K562 (cell line): ENCODE measurements at regions not wholly inside any gene's neighbourhood (a gene's known extent, or its start where the extent isn't known, plus 50 kb on each side); places are given as distances from the start of the nearest gene placed in this dataset.

Source experiments
- ATAC-seq: fragments of 200-7000 bp; cut with Tn5 transposase; 3 replicates; pipeline ENCODE4 v1.9.1; 2020; ENCODE audit warnings: moderate library complexity
- BruUV-seq: library from RNA; stranded (reverse); fragments of 400-500 nt; replicated peaks from 2 replicates; lab custom pipeline; 2021; lab: Mats Ljungman, UMichigan
- CTCF ChIA-PET: fragments of 300-600 bp; formaldehyde crosslinking; extraction: SDS; loops from one replicate; lab custom pipeline; 2021; ENCODE audit warnings: low intra/inter-chr PET ratio; lab: Yijun Ruan, JAX
- POLR2A ChIA-PET: fragments of 300-600, 350-650 bp; sonication (Branson Sonifier 250); formaldehyde crosslinking; extraction: SDS; loops from one replicate; lab custom pipeline; 2021; ENCODE audit warnings: antibody characterized with exemption, inconsistent platforms; lab: Yijun Ruan, JAX
- DNase-seq, 4 experiments: peaks; one replicate each; pipeline versions ENCODE4 v3.0.0 to v3.0.0-alpha.2; 2011 to 2018; ENCODE audit warnings: low spot score in 3 of 4, mixed read lengths in 3 of 4; ENCODE audit errors: extremely low read depth in 1 of 4
- FAIRE-seq: peaks from 2 replicates; lab custom pipeline; 2011; peaks lifted over from hg19 to GRCh38; lab: Jason Lieb, UNC
- H2AFZ ChIP-seq: 2 replicates; pipeline ENCODE4 v1.6.0; 2011; ENCODE audit warnings: low read depth, low read length, control low read depth, inconsistent platforms
- H3K27ac ChIP-seq: fragments of 200-600 bp; 3 replicates; pipeline ENCODE4 v1.8.0; 2011; ENCODE audit warnings: low read depth, mild to moderate bottlenecking, control low read depth, inconsistent platforms, low read length, moderate library complexity, mixed read lengths; ENCODE audit errors: extremely low read depth
- H3K27me3 ChIP-seq, 2 experiments: fragments of 300-600 bp in 1 of 2; 2 replicates in 1 of 2; 3 replicates in 1 of 2; pipeline versions ENCODE4 v1.6.0 to v1.8.0; 2011; ENCODE audit warnings: inconsistent platforms in 2 of 2, low read length in 2 of 2, mild to moderate bottlenecking in 1 of 2, mixed read lengths in 1 of 2, moderate library complexity in 1 of 2; ENCODE audit not compliant: control insufficient read depth in 2 of 2, insufficient read depth in 2 of 2
- H3K36me3 ChIP-seq: fragments of 300-600 bp; 3 replicates; pipeline ENCODE4 v1.8.0; 2011; ENCODE audit warnings: mild to moderate bottlenecking, low read length, inconsistent platforms; ENCODE audit not compliant: control insufficient read depth, insufficient read depth
- H3K4me1 ChIP-seq, 2 experiments: fragments of 200-600 bp in 1 of 2; replicated peaks in 1 of 2; 2 replicates in 1 of 2; 3 replicates in 1 of 2; pipeline versions ENCODE4 v1.5.1 to v1.8.0; 2011; ENCODE audit warnings: inconsistent platforms in 2 of 2, low read length in 2 of 2, mild to moderate bottlenecking in 1 of 2, mixed read lengths in 1 of 2, moderate library complexity in 1 of 2; ENCODE audit not compliant: control insufficient read depth in 2 of 2, insufficient read depth in 2 of 2
- H3K4me2 ChIP-seq: 2 replicates; pipeline ENCODE4 v1.6.1; 2011; ENCODE audit warnings: low read length, control low read depth, inconsistent platforms, mixed read lengths; ENCODE audit not compliant: insufficient read depth
- H3K4me3 ChIP-seq: fragments of 200-600 bp; sonication (generic), shearing (Covaris generic); 2 replicates; pipeline ENCODE4 v1.5.1; 2016; ENCODE audit warnings: control low read depth, inconsistent platforms
- H3K79me2 ChIP-seq: fragments of 200-600 bp; 3 replicates; pipeline ENCODE4 v1.8.0; 2011; ENCODE audit warnings: low read length, inconsistent platforms; ENCODE audit not compliant: control insufficient read depth, insufficient read depth
- H3K9ac ChIP-seq, 2 experiments: 2 replicates each; pipeline versions ENCODE4 v1.6.0 to v1.6.1; 2011; ENCODE audit warnings: low read depth in 2 of 2, low read length in 2 of 2, control low read depth in 1 of 2, inconsistent platforms in 1 of 2, mild to moderate bottlenecking in 1 of 2, mixed read lengths in 1 of 2; ENCODE audit not compliant: insufficient read depth in 1 of 2
- H3K9me1 ChIP-seq: one replicate; pipeline ENCODE4 v1.6.0; 2011; ENCODE audit warnings: inconsistent platforms, mild to moderate bottlenecking, low read length, moderate library complexity; ENCODE audit not compliant: control insufficient read depth, insufficient read depth
- H3K9me3 ChIP-seq: replicated peaks from 2 replicates; pipeline ENCODE4 v1.5.1; 2011; ENCODE audit warnings: low read depth, low read length, inconsistent platforms; ENCODE audit not compliant: control insufficient read depth, insufficient read depth
- H4K20me1 ChIP-seq: replicated peaks from 2 replicates; pipeline ENCODE4 v1.6.1; 2011; ENCODE audit warnings: low read length, inconsistent platforms, mixed read lengths; ENCODE audit not compliant: control insufficient read depth, insufficient read depth
- ESRRA ChIP-seq: fragments of 450-650 bp; IDR thresholded peaks from 2 replicates; pipeline ENCODE4 v1.6.1; 2014; ENCODE audit warnings: low read depth, mild to moderate bottlenecking, moderate library complexity, borderline replicate concordance
- FOXK1 ChIP-seq: sonication (generic); formaldehyde crosslinking; IDR thresholded peaks from 2 replicates; pipeline ENCODE4 v1.8.0; 2022; ENCODE audit warnings: missing genetic modification reagents, mild to moderate bottlenecking, borderline replicate concordance
- GATA2 ChIP-seq: sonication (generic); formaldehyde crosslinking; IDR thresholded peaks from 2 replicates; pipeline ENCODE4 v1.4.0; 2020; ENCODE audit warnings: mild to moderate bottlenecking, missing genetic modification reagents
- HNRNPH1 ChIP-seq: fragments of 200-400 bp; formaldehyde crosslinking; optimal IDR thresholded peaks from 2 replicates; pipeline ENCODE3; 2017; ENCODE audit warnings: low read depth, mild to moderate bottlenecking, low read length, moderate library complexity
- RBM15 ChIP-seq: fragments of 200-400 bp; formaldehyde crosslinking; IDR thresholded peaks from 2 replicates; pipeline ENCODE4 v1.6.1; 2018; ENCODE audit warnings: mild to moderate bottlenecking, low read length, moderate library complexity; ENCODE audit not compliant: insufficient read depth
- RBM17 ChIP-seq: fragments of 200-400 bp; formaldehyde crosslinking; IDR thresholded peaks from 2 replicates; pipeline ENCODE4 v1.6.1; 2017; ENCODE audit warnings: low read depth, mild to moderate bottlenecking, low read length, borderline replicate concordance
- SMARCC2 ChIP-seq: fragments of 450-650 bp; IDR thresholded peaks from 2 replicates; pipeline ENCODE4 v1.6.1; 2017; ENCODE audit warnings: antibody characterized with exemption, moderate library complexity, mild to moderate bottlenecking, low read depth
- WGBS: fragments of 100-300 bp; shearing (Covaris generic); methylation state at CpG from one replicate; pipeline ENCODE4 v1.1.6; 2016; ENCODE audit warnings: low coverage, mixed read lengths; ENCODE audit not compliant: insufficient coverage; ENCODE audit errors: missing lambda C conversion rate; 5-methylcytosine and 5-hydroxymethylcytosine counted together
- in situ Hi-C: fragments of 300-500 bp; cut with MboI; formaldehyde crosslinking; loops from 4 replicates; pipeline ENCODE4 v1.15.0; 2018; ENCODE audit warnings: inconsistent platforms, mixed read lengths
- intact Hi-C: fragments of 100-400 bp; cut with micrococcal nuclease; formaldehyde crosslinking; loops from 2 replicates; pipeline ENCODE4 v1.14.2; 2022

DNA sequence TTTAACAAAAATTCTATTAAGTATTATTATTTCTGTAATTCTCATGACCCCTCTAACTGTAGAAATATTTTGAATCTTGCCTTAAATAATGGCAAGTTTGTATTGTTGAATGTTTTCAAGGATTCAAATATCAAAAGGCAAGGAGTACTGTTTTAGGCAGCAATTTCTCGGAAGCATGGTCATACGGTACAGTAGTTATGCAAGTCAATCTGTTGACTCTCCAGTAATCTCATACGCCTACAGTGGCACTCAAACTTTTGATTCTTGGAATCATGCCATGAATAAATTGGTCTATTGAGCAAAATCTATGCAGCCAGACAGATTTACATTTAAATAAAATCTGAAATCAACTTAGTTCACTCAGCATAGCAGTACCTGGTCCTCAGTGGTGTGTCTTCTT lies 139.6 kb upstream of the FAM47C start:
- H3K9me1 ChIP-seq, result no peaks in the 10 kb centered on the region
- intact Hi-C loops, result no loop called here
- no peaks in the 10 kb centered on the region for H4K20me1 ChIP-seq
- no peaks in the 10 kb centered on the region for H3K27me3 ChIP-seq
- no peak for DNase-seq
- FAIRE-seq, result no peak
- no peaks in the 10 kb centered on the region for H3K9me3 ChIP-seq
- no peak for TF ChIP-seq FOXK1 (CRISPR knock-in tag)
- TF ChIP-seq HNRNPH1, result no peak
- TF ChIP-seq RBM15, result no peak
- TF ChIP-seq SMARCC2, result no peak
- no peak for TF ChIP-seq GATA2 (CRISPR knock-in tag)
- 3% methylated on average over 3 of the region's 3 CpGs for WGBS
- BruUV-seq, result no TSS peak
- no peak overlapping the region for H3K4me2 ChIP-seq
- no peak overlapping the region for H2AFZ ChIP-seq
- ChIA-PET CTCF (no interaction called here), POLR2A (no interaction called here)
- no peaks in the 10 kb centered on the region for H3K79me2 ChIP-seq
- in situ Hi-C loops, result no loop called here
- H3K27ac ChIP-seq, result no peak overlapping the region
- no peaks in the 10 kb centered on the region for H3K4me1 ChIP-seq
- H3K36me3 ChIP-seq, result no peaks in the 10 kb centered on the region
- ATAC-seq, result no peak
- H3K4me3 ChIP-seq, result no peak overlapping the region
- H3K9ac ChIP-seq, result no peak overlapping the region

DNA sequence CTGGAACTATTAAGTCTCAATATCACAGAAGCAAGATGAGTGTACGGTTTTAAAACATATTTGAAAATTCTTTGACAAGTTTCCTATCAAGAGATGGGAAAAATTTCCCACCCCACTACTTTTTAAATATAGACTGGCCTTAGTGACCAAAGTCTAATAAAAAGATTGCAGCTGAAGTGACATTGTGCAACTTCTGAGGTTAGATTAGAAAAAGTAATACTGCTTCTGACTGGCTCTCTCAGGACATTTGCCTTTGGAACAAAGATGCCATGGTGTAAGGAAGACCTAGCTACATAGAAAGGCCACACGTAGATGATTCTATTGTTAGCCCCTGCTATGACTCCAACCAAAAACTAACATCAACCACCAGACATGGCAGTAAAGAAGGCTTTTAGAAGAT lies 138.7 kb upstream of the FAM47C start:
- H4K20me1 ChIP-seq, result no peaks in the 10 kb centered on the region
- ChIA-PET POLR2A (no interaction called here), CTCF (no interaction called here)
- no peak for DNase-seq
- intact Hi-C loops, result no loop called here
- H3K36me3 ChIP-seq, result no peaks in the 10 kb centered on the region
- in situ Hi-C loops, result no loop called here
- no peaks in the 10 kb centered on the region for H3K9me1 ChIP-seq
- H3K9ac ChIP-seq, result no peak overlapping the region
- H3K9me3 ChIP-seq, result no peaks in the 10 kb centered on the region
- H3K4me1 ChIP-seq, result no peaks in the 10 kb centered on the region
- no TSS peak for BruUV-seq
- H3K4me2 ChIP-seq, result no peak overlapping the region
- H3K27me3 ChIP-seq, result no peaks in the 10 kb centered on the region
- H2AFZ ChIP-seq, result no peak overlapping the region
- FAIRE-seq, result no peak
- ATAC-seq, result no peak
- no peaks in the 10 kb centered on the region for H3K79me2 ChIP-seq
- TF ChIP-seq ESRRA (no peak), RBM17 (no peak)
- H3K4me3 ChIP-seq, result no peak overlapping the region
- no peak overlapping the region for H3K27ac ChIP-seq
- WGBS, result 0% methylated on average over 2 of the region's 2 CpGs
